ENCODE measurements at regions not wholly inside any gene's neighbourhood (a gene's known extent, or its start where the extent isn't known, plus 50 kb on each side); places are given as distances from the start of the nearest gene placed in this dataset.
"Not testable (repeated sequence)": the region's sequence is repeated elsewhere in the genome, so short reads cannot be mapped to it uniquely, and the experiment has no call there.

GRCh38 chr7:118949031-118949430 is 724.5 kb downstream of the ANKRD7 start:
- H3K27ac ChIP-seq (ENCODE audit: low read length) = no peak overlapping the region
- H3K4me1 Mint-ChIP-seq = no peaks in the 10 kb centered on the region
- H3K4me3 ChIP-seq (ENCODE audit: low read length) = no peak overlapping the region
- H3K27ac Mint-ChIP-seq = no peak overlapping the region
- peaks cover 7% of the 10 kb centered on the region for H3K36me3 Mint-ChIP-seq
- DNase-seq (no peak), ATAC-seq (no peak)
- H3K27me3 ChIP-seq (ENCODE audit: control insufficient read depth, insufficient read depth, low read length) = no peaks in the 10 kb centered on the region
- H3K4me1 ChIP-seq (ENCODE audit: control insufficient read depth, insufficient read depth, low read length) = no peaks in the 10 kb centered on the region
- TF ChIP-seq, protein P1, sequence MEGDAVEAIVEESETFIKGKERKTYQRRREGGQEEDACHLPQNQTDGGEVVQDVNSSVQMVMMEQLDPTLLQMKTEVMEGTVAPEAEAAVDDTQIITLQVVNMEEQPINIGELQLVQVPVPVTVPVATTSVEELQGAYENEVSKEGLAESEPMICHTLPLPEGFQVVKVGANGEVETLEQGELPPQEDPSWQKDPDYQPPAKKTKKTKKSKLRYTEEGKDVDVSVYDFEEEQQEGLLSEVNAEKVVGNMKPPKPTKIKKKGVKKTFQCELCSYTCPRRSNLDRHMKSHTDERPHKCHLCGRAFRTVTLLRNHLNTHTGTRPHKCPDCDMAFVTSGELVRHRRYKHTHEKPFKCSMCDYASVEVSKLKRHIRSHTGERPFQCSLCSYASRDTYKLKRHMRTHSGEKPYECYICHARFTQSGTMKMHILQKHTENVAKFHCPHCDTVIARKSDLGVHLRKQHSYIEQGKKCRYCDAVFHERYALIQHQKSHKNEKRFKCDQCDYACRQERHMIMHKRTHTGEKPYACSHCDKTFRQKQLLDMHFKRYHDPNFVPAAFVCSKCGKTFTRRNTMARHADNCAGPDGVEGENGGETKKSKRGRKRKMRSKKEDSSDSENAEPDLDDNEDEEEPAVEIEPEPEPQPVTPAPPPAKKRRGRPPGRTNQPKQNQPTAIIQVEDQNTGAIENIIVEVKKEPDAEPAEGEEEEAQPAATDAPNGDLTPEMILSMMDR (IDR thresholded peaks at IDR 0.05) = no peak
- H3K9me3 Mint-ChIP-seq = peaks cover 6% of the 10 kb centered on the region in 2 donors
- H3K9me3 ChIP-seq (ENCODE audit: control insufficient read depth, insufficient read depth, low read length) = peaks cover 2% of the 10 kb centered on the region
- H3K4me3 Mint-ChIP-seq = no peak overlapping the region
- no CpG with 5 or more reads among the region's 1 CpG for WGBS (ENCODE audit: insufficient coverage)
- H3K36me3 ChIP-seq (ENCODE audit: control insufficient read depth, insufficient read depth, low read length) = no peaks in the 10 kb centered on the region
- intact Hi-C loops (cut with micrococcal nuclease) = no loop called here
- H3K27me3 Mint-ChIP-seq (ENCODE audit: low read depth in 2 of 2) = no peaks in the 10 kb centered on the region

DNA sequence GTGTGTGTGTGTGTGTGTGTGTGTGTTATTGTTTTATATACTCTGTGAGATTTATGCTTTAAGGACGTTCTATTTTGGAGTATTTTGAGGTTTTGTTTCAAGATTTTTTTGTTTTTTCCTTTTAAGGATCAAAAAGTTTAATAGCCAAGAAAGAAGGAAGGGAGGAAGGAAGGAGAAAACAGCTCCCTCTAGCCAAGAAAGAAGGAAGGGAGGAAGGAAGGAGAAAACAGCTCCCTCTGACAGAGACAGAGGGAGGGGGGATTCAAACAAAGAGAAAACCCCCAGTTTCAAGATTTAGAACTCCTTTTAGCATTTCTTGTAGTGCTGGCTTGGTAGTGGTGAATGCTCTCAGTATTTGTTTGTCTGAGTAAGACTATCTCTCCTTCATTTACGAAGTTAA is 731.8 kb downstream of the ANKRD7 start:
- ATAC-seq; H3K27me3 Mint-ChIP-seq (ENCODE audit: low read depth in 2 of 2); DNase-seq; H3K4me3 ChIP-seq (ENCODE audit: low read length); H3K27ac ChIP-seq (ENCODE audit: low read length); H3K4me1 Mint-ChIP-seq; H3K27me3 ChIP-seq (ENCODE audit: control insufficient read depth, insufficient read depth, low read length); H3K4me3 Mint-ChIP-seq; intact Hi-C loops (cut with micrococcal nuclease); H3K36me3 Mint-ChIP-seq; H3K36me3 ChIP-seq (ENCODE audit: control insufficient read depth, insufficient read depth, low read length); H3K27ac Mint-ChIP-seq; H3K4me1 ChIP-seq (ENCODE audit: control insufficient read depth, insufficient read depth, low read length): not testable (repeated sequence)
- 58% methylated on average over 2 of the region's 2 CpGs for WGBS (ENCODE audit: insufficient coverage)
- H3K9me3 ChIP-seq (ENCODE audit: control insufficient read depth, insufficient read depth, low read length) = peaks cover 15% of the 10 kb centered on the region
- peaks cover 10 to 17% of the 10 kb centered on the region in 2 donors for H3K9me3 Mint-ChIP-seq

DNA sequence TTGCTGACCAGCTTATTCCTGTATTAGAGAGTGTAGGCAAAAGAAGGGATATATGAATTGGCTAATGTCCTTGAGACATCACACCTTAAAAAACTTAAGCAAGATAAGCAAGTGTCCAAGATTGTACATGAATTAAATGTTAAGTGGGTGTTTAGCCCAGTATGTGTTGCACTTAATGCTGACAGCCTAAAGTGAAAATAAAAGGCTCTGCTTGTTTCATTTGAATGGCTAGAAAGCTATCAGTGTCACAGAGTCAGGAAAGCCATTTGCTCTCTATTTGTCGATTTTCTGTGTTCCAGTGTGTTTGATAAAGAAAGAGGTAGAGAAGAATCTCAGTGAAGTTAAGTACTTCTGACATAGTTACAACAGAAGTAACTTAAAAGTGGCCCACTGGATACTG is 744.9 kb downstream of the ANKRD7 start:
- Histone ChIP-seq H3K27ac (ENCODE audit: low read length) (no peak overlapping the region), H3K9me3 (ENCODE audit: control insufficient read depth, insufficient read depth, low read length) (peaks cover 3% of the 10 kb centered on the region), H3K4me1 (ENCODE audit: control insufficient read depth, insufficient read depth, low read length) (no peaks in the 10 kb centered on the region), H3K27me3 (ENCODE audit: control insufficient read depth, insufficient read depth, low read length) (no peaks in the 10 kb centered on the region), H3K36me3 (ENCODE audit: control insufficient read depth, insufficient read depth, low read length) (no peaks in the 10 kb centered on the region), H3K4me3 (ENCODE audit: low read length) (no peak overlapping the region)
- WGBS (ENCODE audit: insufficient coverage) = 71% methylated on average over 1 of the region's 1 CpG
- Mint-ChIP-seq H3K27ac (no peak overlapping the region), H3K4me3 (no peak overlapping the region), H3K9me3 (peaks cover 13 to 14% of the 10 kb centered on the region in 2 donors), H3K4me1 (no peaks in the 10 kb centered on the region), H3K36me3 (no peaks in the 10 kb centered on the region), H3K27me3 (ENCODE audit: low read depth in 2 of 2) (no peaks in the 10 kb centered on the region)
- ATAC-seq = no peak
- TF ChIP-seq, protein P1 (IDR thresholded peaks at IDR 0.05) = no peak
- intact Hi-C loops (cut with micrococcal nuclease) = no loop called here
- DNase-seq = no peak

DNA sequence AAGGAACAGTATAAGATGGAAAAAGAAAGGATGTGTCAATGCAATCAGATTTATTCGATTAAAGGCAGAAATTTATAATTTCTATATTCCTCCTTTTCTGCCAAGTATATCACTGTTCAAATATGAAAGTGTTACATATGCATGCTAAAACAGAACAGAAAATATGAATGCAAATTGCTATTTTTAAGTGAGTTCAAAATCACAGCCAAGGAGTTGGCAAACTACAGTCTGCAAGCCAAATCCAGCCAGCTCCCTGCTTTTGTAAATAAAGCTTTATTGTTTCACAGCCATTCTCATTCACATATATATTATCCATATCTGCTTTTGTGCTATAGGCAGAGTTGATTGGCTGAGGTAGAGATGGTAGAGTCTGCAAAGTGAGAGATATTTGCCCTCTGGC is 747.2 kb downstream of the ANKRD7 start:
- no peaks in the 10 kb centered on the region for H3K27me3 ChIP-seq (ENCODE audit: control insufficient read depth, insufficient read depth, low read length)
- H3K9me3 ChIP-seq (ENCODE audit: control insufficient read depth, insufficient read depth, low read length) = peaks cover 3% of the 10 kb centered on the region
- no peak overlapping the region for H3K27ac ChIP-seq (ENCODE audit: low read length)
- no CpG with 5 or more reads among the region's 1 CpG for WGBS (ENCODE audit: insufficient coverage)
- TF ChIP-seq, protein P1 (IDR thresholded peaks at IDR 0.05) = no peak
- H3K27ac Mint-ChIP-seq = no peak overlapping the region
- no peaks in the 10 kb centered on the region for H3K4me1 Mint-ChIP-seq
- DNase-seq (no peak), ATAC-seq (no peak)
- H3K4me3 ChIP-seq (ENCODE audit: low read length) = no peak overlapping the region
- H3K36me3 Mint-ChIP-seq = no peaks in the 10 kb centered on the region
- H3K36me3 ChIP-seq (ENCODE audit: control insufficient read depth, insufficient read depth, low read length) = no peaks in the 10 kb centered on the region
- H3K27me3 Mint-ChIP-seq (ENCODE audit: low read depth in 2 of 2) = no peaks in the 10 kb centered on the region
- H3K4me1 ChIP-seq (ENCODE audit: control insufficient read depth, insufficient read depth, low read length) = no peaks in the 10 kb centered on the region
- intact Hi-C loops (cut with micrococcal nuclease) = no loop called here
- H3K4me3 Mint-ChIP-seq = no peak overlapping the region
- peaks cover 13 to 14% of the 10 kb centered on the region in 2 donors for H3K9me3 Mint-ChIP-seq

All from natural killer cell (primary cell).